ENCODE measurements at regions not wholly inside any gene's neighbourhood (a gene's known extent, or its start where the extent isn't known, plus 50 kb on each side); places are given as distances from the start of the nearest gene placed in this dataset.
"Not testable (repeated sequence)": the region's sequence is repeated elsewhere in the genome, so short reads cannot be mapped to it uniquely, and the experiment has no call there.

GRCh38 chr10:64039198-64039597 lies 518.0 kb downstream of the REEP3 start:
- ChIA-PET CTCF (no interaction called here), POLR2A (ENCODE audit: low non-redundant PET) (no interaction called here)
- DNase-seq (ENCODE audit: low spot score), result no peak
- TF ChIP-seq CTCF (conservative IDR thresholded peaks at IDR 0.05; ENCODE audit: low read depth), result no peak
- no peak overlapping the region for H3K27ac ChIP-seq

- DNase-seq (ENCODE audit: low spot score), result no peak
- ChIA-PET POLR2A (ENCODE audit: low non-redundant PET) (no interaction called here), CTCF (interaction anchor here (0.8 to 1.5 kb wide), 3 partner anchors 12 to 1627 kb away, joined by 3 to 7 read pairs (median 5); no protein-coding TSS in a partner anchor)
- no peak overlapping the region for H3K27ac ChIP-seq
- TF ChIP-seq CTCF (conservative IDR thresholded peaks at IDR 0.05; ENCODE audit: low read depth), result no peak
Measured at GRCh38 chr10:64040781-64041180, 519.6 kb downstream of the REEP3 start.

- no peak overlapping the region for H3K27ac ChIP-seq
- DNase-seq (ENCODE audit: low spot score), result peak; percentile 45
- peak; percentile 96 for TF ChIP-seq CTCF (conservative IDR thresholded peaks at IDR 0.05; ENCODE audit: low read depth)
- POLR2A ChIA-PET (ENCODE audit: low non-redundant PET), result no interaction called here
- CTCF ChIA-PET, result interaction anchor here (0.5 to 1.5 kb wide), 15 partner anchors 8 to 1627 kb away, joined by 3 to 7 read pairs (median 3); no protein-coding TSS in a partner anchor
Measured at GRCh38 chr10:64041185-64041988, 520.2 kb downstream of the REEP3 start.

GRCh38 chr10:64041989-64042490 lies 520.8 kb downstream of the REEP3 start:
- ChIA-PET CTCF (interaction anchor here (0.7 to 1.0 kb wide), 6 partner anchors 18 to 1313 kb away, joined by 3 to 5 read pairs (median 4); no protein-coding TSS in a partner anchor), POLR2A (ENCODE audit: low non-redundant PET) (no interaction called here)
- TF ChIP-seq CTCF (conservative IDR thresholded peaks at IDR 0.05; ENCODE audit: low read depth), result no peak
- no peak overlapping the region for H3K27ac ChIP-seq
- no peak for DNase-seq (ENCODE audit: low spot score)

- POLR2A ChIA-PET (ENCODE audit: low non-redundant PET), result no interaction called here
Measured at GRCh38 chr10:64044098-64044497, 522.9 kb downstream of the REEP3 start.

GRCh38 chr10:64044957-64045632 lies 523.9 kb downstream of the REEP3 start:
- CTCF ChIA-PET, result interaction anchor here (0.6 kb wide), 1 partner anchor 250 kb away, joined by 3 read pairs; no protein-coding TSS in a partner anchor
- DNase-seq (ENCODE audit: low spot score); H3K27ac ChIP-seq; POLR2A ChIA-PET (ENCODE audit: low non-redundant PET): not testable (repeated sequence)

More at GRCh38 chr10:64044098-64044497, 522.9 kb downstream of the REEP3 start:
- TF ChIP-seq CTCF (conservative IDR thresholded peaks at IDR 0.05; ENCODE audit: low read depth), result no peak
- CTCF ChIA-PET, result no interaction called here
- no peak overlapping the region for H3K27ac ChIP-seq
- DNase-seq (ENCODE audit: low spot score), result no peak

Data from RWPE1 (cell line).